Mesothelial cell of epicardium (in vitro differentiated cells): ENCODE measurements at regions not wholly inside any gene's neighbourhood (a gene's known extent, or its start where the extent isn't known, plus 50 kb on each side); places are given as distances from the start of the nearest gene placed in this dataset.

Experiments used
- DNase-seq, 2 experiments: peaks; one replicate each; pipeline ENCODE4 v3.0.0; 2021; ENCODE audit warnings: low spot score in 2 of 2; ENCODE audit not compliant: unreplicated experiment in 2 of 2
- H3K27ac Mint-ChIP-seq: 2 replicates; pipeline ENCODE4 v1.8.0; 2021; ENCODE audit warnings: mixed read lengths
- H3K27me3 Mint-ChIP-seq: 2 replicates; pipeline ENCODE4 v1.8.0; 2021; ENCODE audit warnings: low read depth, mixed read lengths
- H3K36me3 Mint-ChIP-seq: 2 replicates; pipeline ENCODE4 v1.8.0; 2021; ENCODE audit warnings: mixed read lengths
- H3K4me1 Mint-ChIP-seq: 2 replicates; pipeline ENCODE4 v1.8.0; 2021; ENCODE audit warnings: mixed read lengths
- H3K4me3 Mint-ChIP-seq: 2 replicates; pipeline ENCODE4 v1.8.0; 2021; ENCODE audit warnings: mild to moderate bottlenecking, moderate library complexity, mixed read lengths
- H3K9me3 Mint-ChIP-seq: 2 replicates; pipeline ENCODE4 v1.8.0; 2021; ENCODE audit warnings: mixed read lengths
- TF ChIP-seq, protein P1 (sequence below): fragments of 200-600 bp; sonication (generic); IDR thresholded peaks from one replicate; pipeline ENCODE4 v1.5.0; 2021; ENCODE audit warnings: antibody characterized with exemption; ENCODE audit not compliant: unreplicated experiment

DNA sequence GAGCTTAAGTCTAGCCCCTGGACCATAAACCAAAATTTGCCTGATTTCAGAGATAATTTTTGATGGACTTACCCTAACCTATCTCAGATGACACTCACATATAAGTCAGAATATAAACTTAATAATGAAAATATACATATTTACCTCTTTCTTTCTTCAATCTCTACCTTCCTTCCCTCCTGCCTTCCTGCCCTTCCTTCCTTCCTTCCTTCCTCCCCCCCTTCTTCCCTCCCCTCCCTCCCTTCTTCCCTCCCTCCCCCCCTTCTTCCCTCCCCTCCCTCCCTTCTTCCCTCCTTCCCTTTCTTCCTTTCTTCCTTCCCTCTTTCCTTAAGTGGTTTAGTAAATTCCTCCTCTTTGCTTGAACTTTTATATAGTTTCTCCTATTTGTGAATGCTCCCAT lies 88.7 kb downstream of the EDNRB start:
- Mint-ChIP-seq H3K27ac (peak overlapping the region; percentile 64), H3K36me3 (no peaks in the 10 kb centered on the region), H3K4me1 (peaks cover 35% of the 10 kb centered on the region), H3K9me3 (no peaks in the 10 kb centered on the region), H3K27me3 (no peaks in the 10 kb centered on the region), H3K4me3 (no peak overlapping the region)
- no peak for DNase-seq
- TF ChIP-seq, protein P1, sequence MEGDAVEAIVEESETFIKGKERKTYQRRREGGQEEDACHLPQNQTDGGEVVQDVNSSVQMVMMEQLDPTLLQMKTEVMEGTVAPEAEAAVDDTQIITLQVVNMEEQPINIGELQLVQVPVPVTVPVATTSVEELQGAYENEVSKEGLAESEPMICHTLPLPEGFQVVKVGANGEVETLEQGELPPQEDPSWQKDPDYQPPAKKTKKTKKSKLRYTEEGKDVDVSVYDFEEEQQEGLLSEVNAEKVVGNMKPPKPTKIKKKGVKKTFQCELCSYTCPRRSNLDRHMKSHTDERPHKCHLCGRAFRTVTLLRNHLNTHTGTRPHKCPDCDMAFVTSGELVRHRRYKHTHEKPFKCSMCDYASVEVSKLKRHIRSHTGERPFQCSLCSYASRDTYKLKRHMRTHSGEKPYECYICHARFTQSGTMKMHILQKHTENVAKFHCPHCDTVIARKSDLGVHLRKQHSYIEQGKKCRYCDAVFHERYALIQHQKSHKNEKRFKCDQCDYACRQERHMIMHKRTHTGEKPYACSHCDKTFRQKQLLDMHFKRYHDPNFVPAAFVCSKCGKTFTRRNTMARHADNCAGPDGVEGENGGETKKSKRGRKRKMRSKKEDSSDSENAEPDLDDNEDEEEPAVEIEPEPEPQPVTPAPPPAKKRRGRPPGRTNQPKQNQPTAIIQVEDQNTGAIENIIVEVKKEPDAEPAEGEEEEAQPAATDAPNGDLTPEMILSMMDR, result no peak

DNA sequence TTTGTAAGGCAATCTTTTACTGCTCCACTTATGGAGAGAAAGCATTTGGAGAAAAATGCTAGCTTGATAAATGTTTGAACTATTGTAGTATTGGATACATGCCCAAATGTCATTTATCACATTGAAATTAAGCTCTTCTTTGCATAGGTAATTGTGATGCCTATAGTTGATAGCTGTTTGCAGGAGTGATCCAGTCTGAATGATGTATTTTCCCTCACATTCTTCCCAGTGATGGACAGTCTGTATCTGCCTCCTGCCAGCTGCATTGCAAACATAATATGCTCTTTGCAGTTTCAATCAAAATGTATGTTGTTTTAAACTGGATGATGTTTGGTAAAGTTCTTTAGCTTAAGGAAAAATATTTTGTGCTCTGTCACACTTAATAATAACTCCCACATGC lies 89.8 kb downstream of the EDNRB start:
- Mint-ChIP-seq H3K27me3 (no peaks in the 10 kb centered on the region), H3K36me3 (no peaks in the 10 kb centered on the region), H3K4me1 (peaks cover 33% of the 10 kb centered on the region), H3K27ac (no peak overlapping the region), H3K9me3 (no peaks in the 10 kb centered on the region), H3K4me3 (no peak overlapping the region)
- no peak for DNase-seq
- TF ChIP-seq, protein P1, result no peak

DNA sequence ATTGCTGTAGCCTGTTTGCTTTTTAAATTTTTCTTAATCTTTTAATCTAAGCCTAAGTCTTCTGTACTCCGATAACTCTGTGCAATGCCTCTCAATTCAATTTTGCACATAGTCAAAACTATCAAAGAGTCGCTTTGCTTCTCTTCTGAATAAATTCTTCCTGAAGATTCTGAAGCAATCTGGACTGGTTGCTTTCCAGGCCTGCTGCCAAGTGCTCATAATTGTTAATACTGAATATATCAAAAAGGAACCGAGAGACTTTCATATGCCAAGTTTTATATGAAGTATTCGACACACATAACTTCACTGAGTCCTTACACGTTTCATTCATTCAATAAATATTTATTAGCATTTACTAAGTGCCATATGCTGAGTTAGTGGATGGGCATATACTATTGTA lies 91.3 kb downstream of the EDNRB start:
- DNase-seq, result no peak
- no peak overlapping the region for H3K27ac Mint-ChIP-seq
- no peaks in the 10 kb centered on the region for H3K36me3 Mint-ChIP-seq
- no peaks in the 10 kb centered on the region for H3K27me3 Mint-ChIP-seq
- peaks cover 24% of the 10 kb centered on the region for H3K4me1 Mint-ChIP-seq
- TF ChIP-seq, protein P1, result no peak
- H3K9me3 Mint-ChIP-seq, result no peaks in the 10 kb centered on the region
- no peak overlapping the region for H3K4me3 Mint-ChIP-seq

DNA sequence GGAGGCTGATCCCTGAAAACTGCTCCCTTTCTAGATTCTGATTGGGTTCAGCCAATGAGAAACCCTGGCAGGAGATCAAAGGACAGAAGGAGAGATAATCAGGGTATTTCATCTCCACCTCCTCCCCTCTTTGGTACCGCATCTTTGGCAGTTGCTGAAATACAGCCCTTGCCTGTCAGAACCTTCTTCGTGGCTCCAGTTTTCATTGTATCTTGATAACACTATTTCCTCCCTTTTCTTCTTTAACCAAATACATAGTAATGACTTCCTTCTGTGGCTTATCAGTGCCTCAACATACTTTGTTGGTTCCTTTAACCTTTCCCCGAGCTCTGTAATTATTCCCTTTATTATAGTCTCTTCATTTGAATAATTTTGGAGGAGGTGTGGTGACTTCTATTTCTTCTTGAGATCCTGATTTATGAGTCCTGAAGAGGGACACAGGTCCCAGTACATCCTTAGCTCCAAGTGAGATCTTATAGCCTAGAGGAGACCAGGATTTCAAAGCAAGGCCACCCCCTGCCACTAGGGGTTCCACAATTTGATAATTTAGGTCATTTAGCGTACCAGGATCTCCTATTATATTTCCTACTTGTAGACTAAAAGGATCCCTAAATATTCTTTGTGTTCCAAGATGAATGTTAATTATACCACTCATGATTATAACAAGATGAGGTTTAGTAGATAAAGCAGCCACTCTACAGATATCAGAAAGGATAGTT lies 98.0 kb downstream of the EDNRB start:
- Mint-ChIP-seq H3K27ac (peak overlapping the region; percentile 37), H3K4me1 (peaks cover 21% of the 10 kb centered on the region), H3K36me3 (no peaks in the 10 kb centered on the region), H3K27me3 (peaks cover 5% of the 10 kb centered on the region), H3K4me3 (no peak overlapping the region), H3K9me3 (no peaks in the 10 kb centered on the region)
- DNase-seq, result no peak
- TF ChIP-seq, protein P1, result no peak

DNA sequence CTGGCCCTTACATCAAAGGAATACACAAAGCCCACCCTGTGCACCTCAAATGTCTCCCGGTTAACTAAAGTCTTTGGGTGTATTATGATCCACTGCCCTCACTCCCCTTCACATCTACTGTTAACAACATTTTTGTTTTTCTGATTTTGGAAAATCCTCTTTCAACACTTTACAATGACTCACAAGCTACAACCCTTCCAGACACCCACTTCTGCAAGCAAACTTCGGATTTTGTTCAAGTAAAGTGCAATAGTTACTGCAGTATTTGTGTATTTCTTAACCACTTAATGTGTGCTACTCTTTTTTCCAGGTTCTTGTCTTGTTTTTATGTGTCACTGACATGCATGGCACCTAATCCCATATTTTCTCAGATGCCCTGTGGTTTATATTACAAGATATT lies 101.1 kb downstream of the EDNRB start:
- H3K27ac Mint-ChIP-seq, result no peak overlapping the region
- no peak overlapping the region for H3K4me3 Mint-ChIP-seq
- H3K27me3 Mint-ChIP-seq, result peaks cover 8% of the 10 kb centered on the region
- H3K4me1 Mint-ChIP-seq, result peaks cover 21% of the 10 kb centered on the region
- no peak for DNase-seq
- TF ChIP-seq, protein P1, result no peak
- no peaks in the 10 kb centered on the region for H3K9me3 Mint-ChIP-seq
- H3K36me3 Mint-ChIP-seq, result no peaks in the 10 kb centered on the region
